Ramos (cell line): ENCODE measurements at regions not wholly inside any gene's neighbourhood (a gene's known extent, or its start where the extent isn't known, plus 50 kb on each side); places are given as distances from the start of the nearest gene placed in this dataset.

Source experiments
- in situ Hi-C: fragments of 300-500 bp; cut with MboI; formaldehyde crosslinking; loops from one replicate; pipeline ENCODE4 v1.14.3; 2022; ENCODE audit warnings: low sequenced_read_pairs; ENCODE audit not compliant: unreplicated experiment

DNA sequence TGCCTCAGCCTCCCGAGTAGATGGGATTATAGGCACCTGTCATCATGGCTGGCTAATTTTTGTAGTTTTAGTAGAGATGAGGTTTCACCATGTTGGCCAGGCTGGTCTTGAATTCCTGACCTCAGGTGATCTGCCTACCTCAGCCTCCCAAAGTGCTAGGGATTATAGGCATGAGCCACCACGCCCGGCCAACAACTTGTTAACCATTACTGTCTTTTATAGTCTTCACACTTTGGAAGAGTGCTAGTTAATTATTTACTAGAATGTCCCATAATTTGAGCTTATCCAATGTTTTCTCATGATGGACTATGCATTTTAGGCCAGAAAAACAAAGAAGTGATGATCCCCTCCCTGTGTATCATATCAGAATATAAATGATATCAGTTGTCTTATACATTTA, 288.6 kb upstream of the CBLB start:
- in situ Hi-C loops, result no loop called here

GRCh38 chr3:106160396-106160795, 291.6 kb upstream of the CBLB start:
- in situ Hi-C loops, result no loop called here

DNA sequence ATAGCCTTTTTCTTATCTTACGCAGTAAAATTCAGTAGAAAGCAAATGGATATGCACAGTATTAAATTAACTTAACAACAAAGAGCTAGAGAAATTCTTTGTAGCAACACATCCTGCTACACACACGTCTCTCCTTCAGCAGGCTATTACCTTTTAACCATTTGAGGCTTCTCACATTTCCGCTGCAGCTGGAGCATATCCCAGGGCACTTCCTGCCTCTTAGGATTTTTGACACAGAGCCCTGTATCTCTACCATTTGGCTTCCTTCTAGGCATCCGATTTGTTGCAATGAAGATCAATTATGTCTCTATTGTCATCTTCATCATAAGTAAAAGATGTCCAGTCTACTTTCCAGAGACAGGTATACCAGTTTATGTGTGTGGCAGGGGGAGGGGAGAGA, 292.4 kb upstream of the CBLB start:
- in situ Hi-C loops, result no loop called here

DNA sequence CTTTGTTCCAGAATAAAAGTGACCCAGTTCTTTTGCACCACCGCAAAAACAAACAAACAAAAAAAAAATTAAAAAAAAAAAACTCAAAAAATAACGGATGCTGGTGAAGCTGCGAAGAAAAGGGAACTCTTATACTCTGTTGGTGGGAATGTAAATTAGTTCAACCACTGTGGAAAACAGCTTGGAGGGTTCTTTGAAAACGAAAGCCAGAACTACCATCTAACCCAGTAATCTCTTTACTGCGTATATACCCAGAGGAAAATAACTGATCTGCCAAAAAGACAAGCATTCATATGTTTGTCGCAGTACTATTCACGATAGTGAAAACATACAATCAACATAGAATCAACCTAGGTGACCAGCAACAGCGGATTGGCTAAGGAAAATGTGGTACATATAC, 298.9 kb upstream of the CBLB start:
- in situ Hi-C loops, result no loop called here

- in situ Hi-C loops, result no loop called here
Observed at GRCh38 chr3:106168962-106169750, 300.3 kb upstream of the CBLB start.

DNA sequence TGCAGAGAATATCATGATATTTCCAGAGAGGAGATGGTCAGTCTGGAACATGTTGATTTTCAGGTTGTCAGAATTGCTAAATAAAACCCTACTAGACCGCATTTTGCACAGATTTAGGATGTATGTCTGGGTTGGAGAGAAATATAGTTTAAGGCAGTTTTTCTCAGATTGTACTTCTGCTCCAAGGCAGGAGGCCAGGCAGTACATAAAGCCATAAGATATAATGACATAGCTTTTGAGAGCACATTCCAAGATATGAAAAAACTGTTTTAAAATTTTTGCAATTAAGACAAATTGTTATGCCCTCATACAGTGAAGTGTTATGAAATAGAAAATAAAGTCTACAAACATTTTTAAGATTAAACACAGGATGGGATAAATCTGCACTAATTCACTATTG, 301.8 kb upstream of the CBLB start:
- in situ Hi-C loops, result no loop called here

- in situ Hi-C loops, result no loop called here
Observed at GRCh38 chr3:106172101-106172500, 303.3 kb upstream of the CBLB start.

DNA sequence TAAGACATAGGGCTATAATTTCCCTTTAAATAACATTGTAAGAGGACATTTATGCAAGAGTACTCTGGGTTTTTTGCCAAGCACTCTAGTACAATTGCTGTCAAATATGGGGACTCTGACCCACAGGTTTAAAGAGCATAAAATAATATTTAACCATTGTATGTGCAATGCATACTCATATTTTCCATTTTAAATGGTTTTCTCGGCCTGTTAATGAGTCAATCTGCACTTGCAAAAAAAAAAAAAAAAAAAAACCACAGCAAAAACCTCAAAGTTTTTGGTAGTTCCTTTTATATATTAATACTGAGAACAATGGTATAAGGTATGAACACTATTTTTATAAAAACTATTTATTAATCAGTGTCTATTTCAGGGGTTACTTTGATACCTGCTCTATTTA, 304.0 kb upstream of the CBLB start:
- in situ Hi-C loops, result no loop called here

DNA sequence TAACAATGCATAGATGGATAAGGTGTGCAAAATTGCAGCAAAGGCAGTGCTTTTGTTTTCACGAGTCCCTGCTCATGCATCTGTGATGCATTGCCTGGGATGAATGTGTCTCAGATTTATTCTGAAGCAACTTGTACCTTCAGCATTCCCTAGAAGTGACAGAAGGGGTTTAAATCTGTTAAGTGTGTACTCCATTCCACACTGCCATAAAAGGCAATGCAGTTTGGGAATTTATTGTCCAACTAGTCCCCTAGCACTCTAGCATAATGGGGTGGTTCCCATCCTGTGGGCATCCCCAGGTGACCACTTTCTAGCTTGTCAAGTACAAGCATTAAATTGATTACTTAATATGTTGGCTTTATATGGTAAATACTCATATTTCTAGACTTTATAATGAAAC, 306.5 kb upstream of the CBLB start:
- in situ Hi-C loops, result no loop called here

DNA sequence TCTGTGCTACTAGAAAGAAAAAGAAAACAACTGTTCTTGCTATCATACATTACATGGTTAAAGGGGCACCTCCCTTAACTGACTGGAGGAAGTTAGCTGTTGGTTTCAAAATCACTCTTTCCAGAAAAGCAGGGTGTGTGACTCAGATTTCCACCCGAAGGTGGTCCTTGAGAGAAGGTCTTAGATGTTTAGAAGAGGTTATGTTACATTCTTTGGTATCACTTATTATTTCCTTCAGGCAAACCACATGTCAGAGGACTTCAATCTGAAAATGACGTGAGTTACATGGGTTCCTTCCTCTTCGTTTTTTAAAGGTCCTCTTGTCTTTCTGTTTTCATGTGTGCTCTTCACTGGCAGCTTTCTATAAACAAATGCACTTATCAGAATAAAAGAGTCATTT, 307.9 kb upstream of the CBLB start:
- in situ Hi-C loops, result no loop called here

- in situ Hi-C loops, result no loop called here
Observed at GRCh38 chr3:106182950-106183511, 314.2 kb upstream of the CBLB start.

DNA sequence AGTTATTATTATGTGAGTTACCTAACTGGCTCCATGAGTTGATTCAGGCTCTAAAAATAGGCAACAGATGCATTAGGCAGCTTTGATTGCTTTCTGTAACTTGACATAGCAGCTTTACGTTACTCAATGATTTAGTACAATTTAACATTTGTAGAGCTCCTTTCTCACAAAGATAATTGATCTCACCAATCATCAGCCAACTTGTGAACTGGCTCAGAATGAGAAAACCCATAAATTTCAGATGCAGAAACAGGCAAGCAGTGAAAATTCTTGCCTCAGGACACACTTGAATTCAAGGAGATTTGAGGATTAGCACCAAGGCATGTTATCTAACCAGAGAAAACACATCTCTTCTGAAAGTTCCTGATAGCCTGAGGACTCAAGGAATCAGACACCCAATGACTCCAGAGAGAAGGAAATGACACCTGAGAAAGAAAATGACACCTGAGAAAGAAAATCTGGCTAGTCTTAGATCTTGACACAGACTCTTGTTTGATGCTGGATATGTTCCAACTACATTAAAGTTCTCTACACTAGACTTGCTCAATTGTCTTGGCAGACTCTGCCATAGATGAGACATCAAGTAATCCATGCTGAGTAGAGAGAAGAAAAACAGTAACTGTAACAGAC, 315.1 kb upstream of the CBLB start:
- in situ Hi-C loops, result no loop called here

DNA sequence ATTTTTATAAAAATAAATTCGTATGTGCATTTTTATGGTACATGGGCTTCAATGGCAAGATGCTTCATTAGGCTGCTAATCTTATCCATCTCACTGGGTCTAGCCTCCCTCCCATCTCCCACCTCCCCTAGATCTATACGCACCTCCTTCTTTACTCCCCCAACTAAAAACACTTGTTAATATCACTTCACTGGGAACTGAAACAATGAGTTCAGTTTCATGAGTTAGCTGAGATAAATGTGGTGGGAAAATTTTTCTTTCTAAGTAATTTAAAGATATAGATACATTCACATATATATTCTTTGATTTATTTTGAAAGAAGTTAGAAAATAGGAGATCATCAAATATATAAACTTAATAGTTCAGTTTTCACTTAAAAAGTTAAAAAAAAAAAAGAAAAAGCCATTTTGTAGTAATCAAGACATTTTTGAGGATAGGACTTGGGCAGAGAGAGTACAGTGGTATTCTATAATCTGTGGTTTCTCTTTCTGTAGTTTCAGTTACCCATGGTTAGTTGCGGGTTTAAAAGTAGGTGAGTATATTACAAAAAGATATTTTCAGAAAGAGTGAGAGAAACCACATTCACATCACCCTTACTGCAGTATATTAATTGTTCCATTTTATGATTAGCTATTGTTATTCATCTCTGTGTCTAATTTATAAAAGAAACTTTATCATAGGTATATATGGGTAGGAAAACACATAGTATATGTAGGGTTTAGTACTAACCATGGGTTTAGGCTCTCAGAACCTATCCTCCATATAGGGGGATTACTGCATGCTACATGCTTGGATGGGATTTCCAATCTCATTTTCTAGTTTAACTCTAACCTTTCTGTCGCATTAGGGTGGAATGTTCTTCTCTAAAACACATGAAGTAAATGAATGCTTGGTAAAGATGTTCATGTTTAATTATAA, 316.0 kb upstream of the CBLB start:
- in situ Hi-C loops, result no loop called here

DNA sequence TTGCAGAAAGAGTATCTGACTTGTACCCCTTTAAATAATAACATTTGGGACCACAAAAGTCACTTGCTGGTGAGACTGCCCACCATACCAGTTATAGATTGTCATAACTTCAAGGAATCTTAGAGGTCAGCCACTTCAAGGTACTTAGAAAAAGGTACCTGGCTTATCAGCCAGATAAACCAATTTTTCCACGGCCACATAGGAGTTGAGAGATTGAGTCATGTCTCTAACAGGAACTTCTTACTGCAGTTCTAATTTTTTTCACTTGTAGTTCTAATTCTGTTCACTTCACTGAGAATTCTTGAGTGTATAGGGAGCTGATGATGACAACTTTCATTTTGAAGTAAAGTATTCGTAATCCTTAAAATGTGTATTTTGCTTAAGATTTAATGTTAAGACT, 317.1 kb upstream of the CBLB start:
- in situ Hi-C loops, result no loop called here

GRCh38 chr3:106190296-106190695, 321.5 kb upstream of the CBLB start:
- in situ Hi-C loops, result no loop called here

- in situ Hi-C loops, result no loop called here
Observed at GRCh38 chr3:106191211-106191610, 322.4 kb upstream of the CBLB start.

- in situ Hi-C loops, result no loop called here
Observed at GRCh38 chr3:106191913-106192312, 323.1 kb upstream of the CBLB start.

DNA sequence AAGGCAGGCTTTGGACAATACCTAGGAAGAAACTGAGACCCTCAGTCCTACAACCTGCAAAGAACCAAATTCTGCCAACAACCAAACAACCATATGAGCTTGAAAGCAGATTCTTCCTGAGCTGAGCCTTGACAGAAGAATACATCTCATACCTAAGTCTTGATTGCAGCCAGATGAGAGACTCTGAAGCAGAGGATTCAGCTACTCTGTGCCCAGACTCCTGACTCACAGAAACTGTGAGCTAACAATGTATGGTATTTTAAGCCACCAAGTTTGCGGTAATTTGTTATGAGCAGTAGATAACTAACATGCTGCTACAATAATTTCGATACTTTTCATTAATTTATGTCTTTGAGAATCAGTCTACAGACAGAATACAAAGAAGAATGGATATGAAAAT, 325.1 kb upstream of the CBLB start:
- in situ Hi-C loops, result no loop called here

DNA sequence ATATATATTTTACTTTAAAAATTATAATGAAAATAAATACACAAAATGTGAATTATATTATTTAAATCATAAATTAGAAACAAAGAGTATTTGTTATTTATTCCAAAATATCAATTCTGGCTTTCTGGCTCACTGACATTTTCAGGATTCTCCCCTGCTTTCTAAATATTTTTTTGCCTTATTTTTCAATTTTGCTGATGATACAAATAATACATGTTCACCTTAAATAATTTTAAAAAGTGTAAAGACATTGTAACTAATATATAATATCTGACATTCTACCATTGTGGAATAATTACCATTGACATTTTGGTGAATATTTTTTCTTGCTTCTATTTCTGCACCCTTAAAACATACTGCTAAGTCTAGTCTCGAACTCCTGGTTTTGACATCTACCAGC, 325.9 kb upstream of the CBLB start:
- in situ Hi-C loops, result no loop called here

DNA sequence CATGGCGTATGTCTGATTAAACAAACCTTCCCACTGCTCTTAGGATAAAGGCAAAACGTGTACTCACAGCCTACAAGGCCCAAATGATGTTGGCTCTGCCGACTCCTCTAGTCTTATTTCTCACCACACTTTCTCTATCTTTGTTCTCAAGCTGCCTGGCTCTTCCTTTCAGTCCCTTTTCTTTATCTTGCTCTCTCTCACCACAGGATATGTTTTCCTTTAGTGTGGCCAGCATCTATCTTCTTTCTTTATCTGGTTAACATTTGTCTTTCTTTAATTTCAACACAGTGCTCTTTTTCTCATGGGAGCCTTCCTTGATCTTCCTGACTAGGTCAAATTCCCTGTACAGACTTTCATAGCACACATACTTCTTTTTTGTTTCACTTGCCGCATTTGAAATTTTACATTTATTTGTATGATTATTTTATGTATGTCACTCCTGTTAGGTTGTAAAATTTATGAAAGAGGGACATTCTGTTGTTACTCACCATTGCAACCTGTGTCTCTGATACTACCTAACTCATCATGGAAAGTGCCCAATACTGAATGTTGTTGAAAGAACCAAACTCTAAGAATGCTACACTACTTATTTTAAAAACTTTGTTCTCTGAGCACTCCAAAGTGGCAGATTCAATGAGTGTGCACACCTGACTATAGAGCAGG, 328.9 kb upstream of the CBLB start:
- in situ Hi-C loops, result no loop called here
